ENCODE measurements at regions not wholly inside any gene's neighbourhood (a gene's known extent, or its start where the extent isn't known, plus 50 kb on each side); places are given as distances from the start of the nearest gene placed in this dataset.

GRCh38 chr9:87283585-87283984 is 214.1 kb upstream of the DAPK1 start:
- Histone ChIP-seq H3K9me2 (ENCODE audit: insufficient read depth) (no peaks in the 10 kb centered on the region), H3K27ac (ENCODE audit: low read depth, low read length) (no peak overlapping the region), H3K36me3 (ENCODE audit: control insufficient read depth in 1 of 2, insufficient read depth in 2 of 2, low read length in 2 of 2) (no peaks in the 10 kb centered on the region), H3K79me2 (ENCODE audit: insufficient read depth, low read length) (no peaks in the 10 kb centered on the region), H3K9me3 (ENCODE audit: control insufficient read depth in 1 of 2, insufficient read depth in 1 of 2, low read depth in 1 of 2, low read length in 2 of 2) (no peaks in the 10 kb centered on the region), H4K20me1 (ENCODE audit: insufficient read depth) (no peaks in the 10 kb centered on the region), H3K27me3 (ENCODE audit: insufficient read depth, low read length) (peaks cover 25% of the 10 kb centered on the region), H3K4me2 (ENCODE audit: low read length) (no peak overlapping the region), H3K4me1 (ENCODE audit: control insufficient read depth in 1 of 2, insufficient read depth in 2 of 2, low read length in 2 of 2) (no peaks in the 10 kb centered on the region), H3K9ac (ENCODE audit: low read length) (no peak overlapping the region), H2AFZ (ENCODE audit: low read depth, low read length, poor library complexity, severe bottlenecking) (no peak overlapping the region), H3K4me3 (replicated peaks in 1 of 2; ENCODE audit: low read depth in 1 of 2, low read length in 2 of 2) (no peak overlapping the region)
- ChIA-PET CTCF (no interaction called here), POLR2A (no interaction called here), RAD21 (ENCODE audit: low non-redundant PET in 1 of 2, low total read pairs in 2 of 2, uncharacterized antibody in 2 of 2, unreplicated experiment in 2 of 2) (no interaction called here)
- BruUV-seq (replicated peaks) = no TSS peak
- TF ChIP-seq SP1 (IDR thresholded peaks at IDR 0.05; ENCODE audit: low read depth) = no peak
- no peak for TF ChIP-seq SRF (IDR thresholded peaks at IDR 0.05; ENCODE audit: low read depth)
- TF ChIP-seq YY1 (IDR thresholded peaks at IDR 0.05; ENCODE audit: extremely low read depth, insufficient replicate concordance, low read depth, low read length) = no peak
- no peak for TF ChIP-seq CEBPB (IDR thresholded peaks at IDR 0.05; ENCODE audit: low read depth)
- no peak for TF ChIP-seq TCF7L2 (IDR thresholded peaks at IDR 0.05; ENCODE audit: borderline replicate concordance, extremely low read depth, insufficient read depth, insufficient read length)
- no peak for TF ChIP-seq SIN3A (IDR thresholded peaks at IDR 0.05; ENCODE audit: low read depth)
- TF ChIP-seq FOSL1 (IDR thresholded peaks at IDR 0.05; ENCODE audit: low read depth) = no peak
- TF ChIP-seq JUND (IDR thresholded peaks at IDR 0.05) = no peak
- no peak for TF ChIP-seq EZH2phosphoT487 (IDR thresholded peaks at IDR 0.05; ENCODE audit: borderline replicate concordance)
- intact Hi-C loops (cut with micrococcal nuclease) = no loop called here
- ATAC-seq (no peak), DNase-seq (ENCODE audit: low read depth, low spot score) (no peak)

GRCh38 chr9:87285183-87285850 is 212.3 kb upstream of the DAPK1 start:
- Histone ChIP-seq H2AFZ (ENCODE audit: low read depth, low read length, poor library complexity, severe bottlenecking) (no peak overlapping the region), H4K20me1 (ENCODE audit: insufficient read depth) (no peaks in the 10 kb centered on the region), H3K4me3 (replicated peaks in 1 of 2; ENCODE audit: low read depth in 1 of 2, low read length in 2 of 2) (no peak overlapping the region), H3K4me1 (ENCODE audit: control insufficient read depth in 1 of 2, insufficient read depth in 2 of 2, low read length in 2 of 2) (no peaks in the 10 kb centered on the region), H3K79me2 (ENCODE audit: insufficient read depth, low read length) (no peaks in the 10 kb centered on the region), H3K9ac (ENCODE audit: low read length) (no peak overlapping the region), H3K4me2 (ENCODE audit: low read length) (no peak overlapping the region), H3K27ac (ENCODE audit: low read depth, low read length) (no peak overlapping the region), H3K27me3 (ENCODE audit: insufficient read depth, low read length) (peaks cover 21% of the 10 kb centered on the region), H3K36me3 (ENCODE audit: control insufficient read depth in 1 of 2, insufficient read depth in 2 of 2, low read length in 2 of 2) (no peaks in the 10 kb centered on the region), H3K9me3 (ENCODE audit: control insufficient read depth in 1 of 2, insufficient read depth in 1 of 2, low read depth in 1 of 2, low read length in 2 of 2) (no peaks in the 10 kb centered on the region), H3K9me2 (ENCODE audit: insufficient read depth) (no peaks in the 10 kb centered on the region)
- ATAC-seq = no peak
- no peak for DNase-seq (ENCODE audit: low read depth, low spot score)
- POLR2A ChIA-PET = interaction anchor here (0.7 kb wide), 1 partner anchor 896 kb away, joined by 10 read pairs; no protein-coding TSS in a partner anchor
- no TSS peak for BruUV-seq (replicated peaks)
- TF ChIP-seq ATF3 (IDR thresholded peaks at IDR 0.05) (no peak), SP1 (IDR thresholded peaks at IDR 0.05; ENCODE audit: low read depth) (no peak), ZNF274 (IDR thresholded peaks at IDR 0.05; ENCODE audit: low read depth, low read length) (no peak), ZFX (IDR thresholded peaks at IDR 0.05) (no peak), POLR2A (IDR thresholded peaks at IDR 0.05; ENCODE audit: borderline replicate concordance, extremely low read depth, insufficient read depth, insufficient read length) (no peak), MAX (IDR thresholded peaks at IDR 0.05) (no peak), EGR1 (IDR thresholded peaks at IDR 0.05; ENCODE audit: low read depth) (no peak), ELF1 (IDR thresholded peaks at IDR 0.05; ENCODE audit: borderline replicate concordance, low read depth) (no peak)
- CTCF ChIA-PET = no interaction called here
- intact Hi-C loops (cut with micrococcal nuclease) = no loop called here
- RAD21 ChIA-PET (ENCODE audit: low non-redundant PET in 1 of 2, low total read pairs in 2 of 2, uncharacterized antibody in 2 of 2, unreplicated experiment in 2 of 2) = no interaction called here

All from HCT116 (cell line).